SU-DHL-6 (cell line): ENCODE measurements at regions not wholly inside any gene's neighbourhood (a gene's known extent, or its start where the extent isn't known, plus 50 kb on each side); places are given as distances from the start of the nearest gene placed in this dataset.

ENCODE experiments used
- H2AFZ ChIP-seq: fragments of 200-600 bp; sonication (generic); 2 replicates; pipeline ENCODE4 v1.6.1; 2014; ENCODE audit warnings: low read depth, mild to moderate bottlenecking, moderate library complexity, mixed read lengths, antibody characterized with exemption, low read length; ENCODE audit not compliant: severe bottlenecking
- H3F3A ChIP-seq: fragments of 200-600 bp; shearing (Covaris generic); 2 replicates; pipeline ENCODE4 v1.6.0; 2016; ENCODE audit warnings: antibody characterized with exemption, mild to moderate bottlenecking; ENCODE audit not compliant: insufficient read depth
- H3K27ac ChIP-seq: fragments of 200-600 bp; sonication (generic); 2 replicates; pipeline ENCODE4 v1.5.1; 2016; ENCODE audit warnings: low read depth, mild to moderate bottlenecking, low read length, moderate library complexity, mixed read lengths
- H3K27me3 ChIP-seq: fragments of 200-600 bp; sonication (generic), shearing (Covaris generic); 2 replicates; pipeline ENCODE4 v1.6.0; 2014; ENCODE audit warnings: mild to moderate bottlenecking, low read length
- H3K36me3 ChIP-seq: fragments of 200-600 bp; sonication (generic); 2 replicates; pipeline ENCODE4 v1.6.1; 2014; ENCODE audit warnings: mild to moderate bottlenecking, low read length, mixed read lengths
- H3K4me2 ChIP-seq: fragments of 300-600, 200-600 bp; shearing (Covaris generic), sonication (generic); 2 replicates; pipeline ENCODE4 v1.6.0; 2014; ENCODE audit warnings: low read length, low read depth, mild to moderate bottlenecking; ENCODE audit not compliant: poor library complexity, severe bottlenecking
- H3K4me3 ChIP-seq: fragments of 200-600 bp; sonication (generic); 2 replicates; pipeline ENCODE4 v1.5.1; 2014; ENCODE audit warnings: antibody characterized with exemption, low read length, mild to moderate bottlenecking, mixed read lengths; ENCODE audit not compliant: insufficient read depth, poor library complexity, severe bottlenecking
- H3K79me2 ChIP-seq: fragments of 200-600 bp; sonication (generic); 2 replicates; pipeline ENCODE4 v1.6.1; 2014; ENCODE audit warnings: mild to moderate bottlenecking, low read length, moderate library complexity; ENCODE audit not compliant: insufficient read depth
- H3K9ac ChIP-seq: fragments of 200-600 bp; sonication (generic); 2 replicates; pipeline ENCODE4 v1.7.0; 2014; ENCODE audit warnings: mild to moderate bottlenecking, low read length
- H3K9me2 ChIP-seq: fragments of 200-600 bp; sonication (generic); replicated peaks from 2 replicates; pipeline ENCODE4 v1.6.1; 2014; ENCODE audit warnings: low read length; ENCODE audit not compliant: insufficient read depth
- H3K9me3 ChIP-seq: fragments of 200-600 bp; sonication (generic); 2 replicates; pipeline ENCODE4 v1.6.1; 2014; ENCODE audit warnings: low read length, mixed read lengths; ENCODE audit not compliant: insufficient read depth
- H4K20me1 ChIP-seq: fragments of 200-600 bp; sonication (generic); 2 replicates; pipeline ENCODE4 v1.6.1; 2014; ENCODE audit warnings: low read depth, mild to moderate bottlenecking, antibody characterized with exemption, low read length, moderate library complexity, mixed read lengths
- EZH2phosphoT487 ChIP-seq: fragments of 200-600 bp; sonication (generic), shearing (Covaris generic); conservative IDR thresholded peaks from 2 replicates; pipeline ENCODE4 v1.6.1; 2018; ENCODE audit warnings: mild to moderate bottlenecking, antibody characterized with exemption, low read length, moderate library complexity, mixed read lengths
- TF ChIP-seq, protein P1 (sequence below): fragments of 200-600 bp; sonication (generic); IDR thresholded peaks from one replicate; pipeline ENCODE4 v1.5.1; 2017; ENCODE audit warnings: antibody characterized with exemption, mild to moderate bottlenecking, low read length, moderate library complexity; ENCODE audit not compliant: insufficient read depth, poor library complexity, severe bottlenecking

GRCh38 chr14:29278301-29279263 is 512.0 kb downstream of the FOXG1 start:
- TF ChIP-seq, protein P1, sequence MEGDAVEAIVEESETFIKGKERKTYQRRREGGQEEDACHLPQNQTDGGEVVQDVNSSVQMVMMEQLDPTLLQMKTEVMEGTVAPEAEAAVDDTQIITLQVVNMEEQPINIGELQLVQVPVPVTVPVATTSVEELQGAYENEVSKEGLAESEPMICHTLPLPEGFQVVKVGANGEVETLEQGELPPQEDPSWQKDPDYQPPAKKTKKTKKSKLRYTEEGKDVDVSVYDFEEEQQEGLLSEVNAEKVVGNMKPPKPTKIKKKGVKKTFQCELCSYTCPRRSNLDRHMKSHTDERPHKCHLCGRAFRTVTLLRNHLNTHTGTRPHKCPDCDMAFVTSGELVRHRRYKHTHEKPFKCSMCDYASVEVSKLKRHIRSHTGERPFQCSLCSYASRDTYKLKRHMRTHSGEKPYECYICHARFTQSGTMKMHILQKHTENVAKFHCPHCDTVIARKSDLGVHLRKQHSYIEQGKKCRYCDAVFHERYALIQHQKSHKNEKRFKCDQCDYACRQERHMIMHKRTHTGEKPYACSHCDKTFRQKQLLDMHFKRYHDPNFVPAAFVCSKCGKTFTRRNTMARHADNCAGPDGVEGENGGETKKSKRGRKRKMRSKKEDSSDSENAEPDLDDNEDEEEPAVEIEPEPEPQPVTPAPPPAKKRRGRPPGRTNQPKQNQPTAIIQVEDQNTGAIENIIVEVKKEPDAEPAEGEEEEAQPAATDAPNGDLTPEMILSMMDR = no peak
- no peak for TF ChIP-seq EZH2phosphoT487
- H2AFZ ChIP-seq = no peak overlapping the region
- no peaks in the 10 kb centered on the region for H3K9me2 ChIP-seq
- no peaks in the 10 kb centered on the region for H4K20me1 ChIP-seq
- no peaks in the 10 kb centered on the region for H3K9me3 ChIP-seq
- no peak overlapping the region for H3K27ac ChIP-seq
- H3K36me3 ChIP-seq = no peaks in the 10 kb centered on the region
- H3F3A ChIP-seq = no peaks in the 10 kb centered on the region
- H3K9ac ChIP-seq = no peak overlapping the region
- H3K79me2 ChIP-seq = no peaks in the 10 kb centered on the region
- no peak overlapping the region for H3K4me3 ChIP-seq
- H3K27me3 ChIP-seq = no peaks in the 10 kb centered on the region
- no peak overlapping the region for H3K4me2 ChIP-seq

GRCh38 chr14:29282169-29282568 is 515.6 kb downstream of the FOXG1 start:
- Histone ChIP-seq H3K79me2 (no peaks in the 10 kb centered on the region), H3K27me3 (no peaks in the 10 kb centered on the region), H3F3A (no peaks in the 10 kb centered on the region), H3K36me3 (no peaks in the 10 kb centered on the region), H3K4me3 (no peak overlapping the region), H4K20me1 (no peaks in the 10 kb centered on the region), H3K9me3 (no peaks in the 10 kb centered on the region), H3K9ac (no peak overlapping the region), H3K4me2 (no peak overlapping the region), H3K27ac (no peak overlapping the region), H3K9me2 (no peaks in the 10 kb centered on the region), H2AFZ (no peak overlapping the region)
- TF ChIP-seq, protein P1 = no peak
- no peak for TF ChIP-seq EZH2phosphoT487

DNA sequence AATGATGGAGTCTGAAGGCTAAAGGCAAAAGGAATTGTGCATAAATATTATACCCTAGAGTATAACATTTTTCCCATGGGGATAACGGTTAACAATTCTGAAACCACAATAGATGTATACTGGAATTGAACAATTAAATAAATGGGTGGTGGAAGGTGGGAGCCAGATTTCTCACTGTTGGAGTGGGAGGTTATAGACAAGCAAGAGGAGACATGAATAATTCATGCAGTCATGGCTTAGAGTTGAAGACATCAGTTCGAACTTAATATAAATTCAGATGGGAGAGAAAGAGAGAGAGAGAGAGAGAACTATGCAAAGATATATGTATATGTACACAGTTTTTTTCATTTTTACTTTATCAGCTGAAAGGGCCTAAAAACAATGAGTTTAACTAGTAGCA is 523.9 kb downstream of the FOXG1 start:
- no peak overlapping the region for H2AFZ ChIP-seq
- H3K27ac ChIP-seq = no peak overlapping the region
- H4K20me1 ChIP-seq = no peaks in the 10 kb centered on the region
- no peaks in the 10 kb centered on the region for H3K79me2 ChIP-seq
- H3K27me3 ChIP-seq = no peaks in the 10 kb centered on the region
- no peak overlapping the region for H3K4me2 ChIP-seq
- H3K9me2 ChIP-seq = no peaks in the 10 kb centered on the region
- H3K36me3 ChIP-seq = no peaks in the 10 kb centered on the region
- TF ChIP-seq, protein P1 = no peak
- no peak for TF ChIP-seq EZH2phosphoT487
- H3K9ac ChIP-seq = no peak overlapping the region
- H3F3A ChIP-seq = no peaks in the 10 kb centered on the region
- no peak overlapping the region for H3K4me3 ChIP-seq
- peaks cover 14% of the 10 kb centered on the region; the same call in 1 of the 2 replicates for H3K9me3 ChIP-seq
